Liver (tissue), 8 donors: ENCODE measurements at regions not wholly inside any gene's neighbourhood (a gene's known extent, or its start where the extent isn't known, plus 50 kb on each side); places are given as distances from the start of the nearest gene placed in this dataset.
A peak's percentile ranks its signal among the peaks of the same experiment; 100 is the strongest.

Experiments
- DNase-seq: peaks from one replicate; pipeline ENCODE4 v3.0.0-alpha.2; 2017; ENCODE audit warnings: low spot score
- H3K27ac ChIP-seq, 2 donors: one replicate each; pipeline ENCODE4 v1.7.0; 2013; ENCODE audit warnings: inconsistent platforms in 2 of 2, low read length in 2 of 2, control low read depth in 1 of 2, low read depth in 1 of 2, mild to moderate bottlenecking in 1 of 2
- H3K27me3 ChIP-seq, 4 donors: one replicate each; pipeline versions ENCODE4 v1.6.1 to v1.7.0; 2013; ENCODE audit warnings: low read length in 3 of 4, inconsistent platforms in 1 of 4, mild to moderate bottlenecking in 1 of 4, moderate library complexity in 1 of 4; ENCODE audit not compliant: control insufficient read depth in 4 of 4, insufficient read depth in 4 of 4
- H3K36me3 ChIP-seq, 4 donors: one replicate each; pipeline versions ENCODE4 v1.6.1 to v1.7.0; 2013; ENCODE audit warnings: low read length in 3 of 4, mild to moderate bottlenecking in 3 of 4, low read depth in 1 of 4, moderate library complexity in 1 of 4; ENCODE audit not compliant: control insufficient read depth in 4 of 4, insufficient read depth in 3 of 4
- H3K4me1 ChIP-seq, 4 donors: one replicate each; pipeline versions ENCODE4 v1.6.1 to v1.7.0; 2013; ENCODE audit warnings: low read length in 3 of 4, mild to moderate bottlenecking in 3 of 4, moderate library complexity in 1 of 4; ENCODE audit not compliant: control insufficient read depth in 4 of 4, insufficient read depth in 4 of 4
- H3K4me3 ChIP-seq, 3 donors: one replicate each; pipeline versions ENCODE4 v1.6.1 to v1.7.0; 2013; ENCODE audit warnings: low read length in 3 of 3, control low read depth in 1 of 3, low read depth in 1 of 3, mild to moderate bottlenecking in 1 of 3
- H3K9ac ChIP-seq, 2 donors: one replicate each; pipeline ENCODE4 v1.7.0; 2013; ENCODE audit warnings: low read length in 2 of 2, mild to moderate bottlenecking in 2 of 2, moderate library complexity in 2 of 2, control low read depth in 1 of 2, low read depth in 1 of 2
- H3K9me3 ChIP-seq, 4 donors: one replicate each; pipeline versions ENCODE4 v1.6.1 to v1.7.0; 2013; ENCODE audit warnings: low read length in 3 of 4; ENCODE audit not compliant: control insufficient read depth in 4 of 4
- ATF3 ChIP-seq: IDR thresholded peaks from 2 replicates; pipeline ENCODE4 v1.6.1; 2016; ENCODE audit warnings: antibody characterized with exemption
- CTCF ChIP-seq: fragments of 150-350 bp; IDR thresholded peaks from 2 replicates; pipeline ENCODE4 v1.5.1; 2017; ENCODE audit warnings: improper control_type of control experiment, low read depth, low read length; ENCODE audit not compliant: missing input control
- EGR1 ChIP-seq, 2 donors: IDR thresholded peaks; 2 replicates each; pipeline ENCODE4 v1.6.1; 2016 to 2018; ENCODE audit warnings: antibody characterized with exemption in 2 of 2, low read depth in 2 of 2
- FOXA1 ChIP-seq: IDR thresholded peaks from 2 replicates; pipeline ENCODE4 v1.6.1; 2016; ENCODE audit warnings: antibody characterized with exemption
- FOXA2 ChIP-seq: IDR thresholded peaks from 2 replicates; pipeline ENCODE4 v1.6.1; 2016; ENCODE audit warnings: antibody characterized with exemption
- GABPA ChIP-seq, 2 donors: IDR thresholded peaks in 1 of 2; conservative IDR thresholded peaks in 1 of 2; 2 replicates each; pipeline ENCODE4 v1.6.1; 2016; ENCODE audit warnings: antibody characterized with exemption in 2 of 2, mild to moderate bottlenecking in 1 of 2, moderate library complexity in 1 of 2
- HNF4A ChIP-seq, 2 donors: conservative IDR thresholded peaks; 2 replicates each; pipeline ENCODE4 v1.6.1; 2016; ENCODE audit warnings: antibody characterized with exemption in 2 of 2, mild to moderate bottlenecking in 2 of 2
- HNF4G ChIP-seq: IDR thresholded peaks from 2 replicates; pipeline ENCODE4 v1.6.1; 2016; ENCODE audit warnings: antibody characterized with exemption
- JUND ChIP-seq, 2 donors: IDR thresholded peaks; 2 replicates each; pipeline ENCODE4 v1.6.1; 2016; ENCODE audit warnings: antibody characterized with exemption in 2 of 2
- NR2F2 ChIP-seq: IDR thresholded peaks from 2 replicates; pipeline ENCODE4 v1.6.1; 2016; ENCODE audit warnings: antibody characterized with exemption
- RAD21 ChIP-seq, 2 donors: IDR thresholded peaks; 2 replicates each; pipeline ENCODE4 v1.6.1; 2016; ENCODE audit warnings: antibody characterized with exemption in 2 of 2, mild to moderate bottlenecking in 2 of 2
- REST ChIP-seq: IDR thresholded peaks from 2 replicates; pipeline ENCODE4 v1.6.1; 2016; ENCODE audit warnings: antibody characterized with exemption, mild to moderate bottlenecking
- RXRA ChIP-seq, 2 donors: IDR thresholded peaks; 2 replicates each; pipeline ENCODE4 v1.6.1; 2017 to 2018; ENCODE audit warnings: antibody characterized with exemption in 2 of 2, mild to moderate bottlenecking in 1 of 2
- SP1 ChIP-seq: IDR thresholded peaks from 2 replicates; pipeline ENCODE4 v1.6.1; 2018; ENCODE audit warnings: antibody characterized with exemption, mild to moderate bottlenecking
- TAF1 ChIP-seq: conservative IDR thresholded peaks from 2 replicates; pipeline ENCODE4 v1.6.1; 2016; ENCODE audit warnings: antibody characterized with exemption, mild to moderate bottlenecking
- YY1 ChIP-seq: IDR thresholded peaks from 2 replicates; pipeline ENCODE4 v1.6.1; 2016; ENCODE audit warnings: antibody characterized with exemption, mild to moderate bottlenecking
- ZBTB33 ChIP-seq: IDR thresholded peaks from 2 replicates; pipeline ENCODE4 v1.6.1; 2016; ENCODE audit warnings: antibody characterized with exemption
- WGBS: extraction: QIAGEN DNeasy Blood & Tissue Kit; methylation state at CpG from one replicate; pipeline ENCODE4 v1.1.7; 2013; 5-methylcytosine and 5-hydroxymethylcytosine counted together
- donor health status: healthy.
- donor health status: healthy.
- donor health status: healthy.
- donor health status: healthy.
- donor health status: healthy.

GRCh38 chr14:59055006-59055405 is 133.5 kb upstream of the DAAM1 start:
- no peaks in the 10 kb centered on the region for H3K36me3 ChIP-seq
- DNase-seq: no peak
- H3K27ac ChIP-seq: no peak overlapping the region
- no peak overlapping the region for H3K4me3 ChIP-seq
- no peaks in the 10 kb centered on the region for H3K4me1 ChIP-seq
- WGBS: 36% methylated on average over 1 of the region's 1 CpG
- no peaks in the 10 kb centered on the region for H3K9me3 ChIP-seq
- H3K27me3 ChIP-seq: no peaks in the 10 kb centered on the region
- no peak overlapping the region for H3K9ac ChIP-seq
- no peak for TF ChIP-seq NR2F2
- TF ChIP-seq JUND (IDR thresholded peaks at IDR 0.05): no peak
- TF ChIP-seq FOXA1: no peak
- no peak for TF ChIP-seq RXRA (IDR thresholded peaks at IDR 0.05)
- TF ChIP-seq SP1: no peak
- no peak for TF ChIP-seq REST
- no peak for TF ChIP-seq HNF4A (conservative IDR thresholded peaks at IDR 0.05)
- no peak for TF ChIP-seq RAD21 (IDR thresholded peaks at IDR 0.05)
- TF ChIP-seq EGR1 (IDR thresholded peaks at IDR 0.05; ENCODE audit: low read depth in 2 of 2): no peak
- no peak for TF ChIP-seq HNF4G
- no peak for TF ChIP-seq ZBTB33
- TF ChIP-seq FOXA2: no peak
- no peak for TF ChIP-seq CTCF
- no peak for TF ChIP-seq TAF1
- TF ChIP-seq GABPA (IDR thresholded peaks at IDR 0.05 in 1 of 2, conservative IDR thresholded peaks at IDR 0.05 in 1 of 2): no peak
- TF ChIP-seq ATF3: no peak

GRCh38 chr14:59055439-59056045 is 132.9 kb upstream of the DAAM1 start:
- DNase-seq: no peak
- H3K27me3 ChIP-seq: no peaks in the 10 kb centered on the region
- H3K9ac ChIP-seq: no peak overlapping the region
- H3K9me3 ChIP-seq: no peaks in the 10 kb centered on the region
- no peak overlapping the region for H3K27ac ChIP-seq
- H3K4me1 ChIP-seq: no peaks in the 10 kb centered on the region
- H3K36me3 ChIP-seq: no peaks in the 10 kb centered on the region
- no peak overlapping the region for H3K4me3 ChIP-seq
- TF ChIP-seq CTCF (peak; percentile 80), NR2F2 (no peak), HNF4A (conservative IDR thresholded peaks at IDR 0.05) (no peak), YY1 (no peak), REST (no peak), FOXA1 (no peak)
